C4-2B (cell line): ENCODE measurements at regions not wholly inside any gene's neighbourhood (a gene's known extent, or its start where the extent isn't known, plus 50 kb on each side); places are given as distances from the start of the nearest gene placed in this dataset.

Experiments used
- ZFX ChIP-seq: fragments of 450-650 bp; IDR thresholded peaks from 2 replicates; pipeline ENCODE4 v1.6.1; 2017
- TF ChIP-seq, protein P1 (sequence below): fragments of 450-650 bp; conservative IDR thresholded peaks from 2 replicates; pipeline ENCODE4 v1.5.1; 2017; ENCODE audit warnings: mild to moderate bottlenecking

DNA sequence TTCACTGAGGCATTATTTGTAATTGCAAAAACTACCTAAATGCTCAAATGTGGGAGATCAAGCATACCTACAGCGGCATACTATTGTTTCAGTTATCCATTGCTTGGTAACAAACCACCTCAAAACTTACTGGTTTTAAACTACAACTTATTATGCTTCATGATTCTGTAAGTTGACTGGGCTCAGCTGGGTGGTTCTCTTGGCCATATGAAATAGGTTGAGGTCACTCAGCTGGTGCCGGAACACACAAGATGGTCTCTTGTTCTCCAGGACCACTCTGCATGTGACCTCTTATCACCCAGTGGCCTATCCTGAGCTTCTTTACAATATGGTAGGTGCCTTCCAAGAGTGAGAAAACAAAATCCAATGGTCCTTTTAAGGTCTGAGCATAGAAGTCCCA lies 195.4 kb upstream of the FGGY start:
- TF ChIP-seq, protein P1, sequence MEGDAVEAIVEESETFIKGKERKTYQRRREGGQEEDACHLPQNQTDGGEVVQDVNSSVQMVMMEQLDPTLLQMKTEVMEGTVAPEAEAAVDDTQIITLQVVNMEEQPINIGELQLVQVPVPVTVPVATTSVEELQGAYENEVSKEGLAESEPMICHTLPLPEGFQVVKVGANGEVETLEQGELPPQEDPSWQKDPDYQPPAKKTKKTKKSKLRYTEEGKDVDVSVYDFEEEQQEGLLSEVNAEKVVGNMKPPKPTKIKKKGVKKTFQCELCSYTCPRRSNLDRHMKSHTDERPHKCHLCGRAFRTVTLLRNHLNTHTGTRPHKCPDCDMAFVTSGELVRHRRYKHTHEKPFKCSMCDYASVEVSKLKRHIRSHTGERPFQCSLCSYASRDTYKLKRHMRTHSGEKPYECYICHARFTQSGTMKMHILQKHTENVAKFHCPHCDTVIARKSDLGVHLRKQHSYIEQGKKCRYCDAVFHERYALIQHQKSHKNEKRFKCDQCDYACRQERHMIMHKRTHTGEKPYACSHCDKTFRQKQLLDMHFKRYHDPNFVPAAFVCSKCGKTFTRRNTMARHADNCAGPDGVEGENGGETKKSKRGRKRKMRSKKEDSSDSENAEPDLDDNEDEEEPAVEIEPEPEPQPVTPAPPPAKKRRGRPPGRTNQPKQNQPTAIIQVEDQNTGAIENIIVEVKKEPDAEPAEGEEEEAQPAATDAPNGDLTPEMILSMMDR: no peak
- no peak for TF ChIP-seq ZFX
